ENCODE measurements at regions not wholly inside any gene's neighbourhood (a gene's known extent, or its start where the extent isn't known, plus 50 kb on each side); places are given as distances from the start of the nearest gene placed in this dataset.

GRCh38 chr18:57249179-57249578 lies 102.3 kb downstream of the BOD1L2 start:
- no peak for TF ChIP-seq CTCF (IDR thresholded peaks at IDR 0.05; ENCODE audit: insufficient read depth, low read depth, low read length)
- TF ChIP-seq EZH2 (IDR thresholded peaks at IDR 0.05; ENCODE audit: insufficient read depth, low read length) = no peak
